ENCODE measurements at regions not wholly inside any gene's neighbourhood (a gene's known extent, or its start where the extent isn't known, plus 50 kb on each side); places are given as distances from the start of the nearest gene placed in this dataset.

- TF ChIP-seq POLR2A (IDR thresholded peaks at IDR 0.05), result no peak
- TF ChIP-seq CTCF (IDR thresholded peaks at IDR 0.05), result no peak
- no peak for TF ChIP-seq POLR2AphosphoS5 (IDR thresholded peaks at IDR 0.05)
Measured at GRCh38 chrY:19026631-19027030, 253.1 kb upstream of the HSFY2 start.
